ENCODE measurements at regions not wholly inside any gene's neighbourhood (a gene's known extent, or its start where the extent isn't known, plus 50 kb on each side); places are given as distances from the start of the nearest gene placed in this dataset.
"Not testable (repeated sequence)": the region's sequence is repeated elsewhere in the genome, so short reads cannot be mapped to it uniquely, and the experiment has no call there.

GRCh38 chr16:24624102-24624501 is 84.7 kb downstream of the RBBP6 start:
- no peak for DNase-seq

GRCh38 chr16:24626256-24626655 is 86.9 kb downstream of the RBBP6 start:
- DNase-seq, result no peak

- DNase-seq, result no peak
Measured at GRCh38 chr16:24634919-24635318, 94.5 kb upstream of the TNRC6A start.

GRCh38 chr16:24635900-24636610 is 93.4 kb upstream of the TNRC6A start:
- DNase-seq, result peak in 10 of 14 donors; percentile 2 to 77 (median 22)

GRCh38 chr16:24639769-24640168 is 89.7 kb upstream of the TNRC6A start:
- no peak for DNase-seq

- DNase-seq, result no peak
Measured at GRCh38 chr16:24643489-24643888, 86.0 kb upstream of the TNRC6A start.

GRCh38 chr16:24645739-24646645 is 83.5 kb upstream of the TNRC6A start:
- peak in 1 of 14 donors; percentile 8 for DNase-seq

- no peak for DNase-seq
Measured at GRCh38 chr16:24646646-24646995, 82.8 kb upstream of the TNRC6A start.

- no peak for DNase-seq
Measured at GRCh38 chr16:24652209-24652712, 77.2 kb upstream of the TNRC6A start.

GRCh38 chr16:24652803-24653202 is 76.6 kb upstream of the TNRC6A start:
- DNase-seq, result no peak

GRCh38 chr16:24653725-24654124 is 75.7 kb upstream of the TNRC6A start:
- no peak for DNase-seq

GRCh38 chr16:24665942-24666341 is 63.5 kb upstream of the TNRC6A start:
- DNase-seq, result not testable (repeated sequence)

- DNase-seq, result peak in 2 of 14 donors; percentile 0 to 72
Measured at GRCh38 chr16:24667244-24667764, 62.1 kb upstream of the TNRC6A start.

GRCh38 chr16:24668481-24669061 is 60.9 kb upstream of the TNRC6A start:
- DNase-seq, result peak in 1 of 14 donors; percentile 51

GRCh38 chr16:24670623-24671454 is 58.6 kb upstream of the TNRC6A start:
- DNase-seq, result peak in 13 of 14 donors; percentile 15 to 99 (median 75)

- DNase-seq, result peak in 1 of 14 donors; percentile 66
Measured at GRCh38 chr16:24671455-24671954, 57.9 kb upstream of the TNRC6A start.

GRCh38 chr16:24673155-24673554 is 56.3 kb upstream of the TNRC6A start:
- DNase-seq, result no peak

- DNase-seq, result no peak
Measured at GRCh38 chr16:24674877-24675276, 54.6 kb upstream of the TNRC6A start.

GRCh38 chr16:24677388-24677787 is 52.1 kb upstream of the TNRC6A start:
- DNase-seq, result no peak

Measured in C1 segment of cervical spinal cord (tissue), 14 donors.